Right cardiac atrium (tissue), 5 donors: ENCODE measurements at regions not wholly inside any gene's neighbourhood (a gene's known extent, or its start where the extent isn't known, plus 50 kb on each side); places are given as distances from the start of the nearest gene placed in this dataset.
A peak's percentile ranks its signal among the peaks of the same experiment; 100 is the strongest.
"Not testable (repeated sequence)": the region's sequence is repeated elsewhere in the genome, so short reads cannot be mapped to it uniquely, and the experiment has no call there.

ENCODE experiments used
- ATAC-seq, 2 donors: fragments of 200-7000 bp; cut with Tn5 transposase; one replicate each; pipeline versions ENCODE4 v1.8.0 to v1.9.1; 2020; ENCODE audit warnings: moderate library complexity in 2 of 2, mild to moderate bottlenecking in 1 of 2
- DNase-seq, 3 donors: peaks; one replicate each; pipeline ENCODE4 v3.0.0-alpha.2; 2020
- H3K27ac ChIP-seq: one replicate; pipeline ENCODE4 v1.5.1; 2013; ENCODE audit warnings: mild to moderate bottlenecking, low read length, control low read depth, moderate library complexity
- H3K27me3 ChIP-seq: one replicate; pipeline ENCODE4 v1.6.1; 2013; ENCODE audit not compliant: control insufficient read depth, insufficient read depth
- H3K4me1 ChIP-seq: one replicate; pipeline ENCODE4 v1.6.1; 2013; ENCODE audit warnings: low read length; ENCODE audit not compliant: control insufficient read depth, insufficient read depth
- H3K4me3 ChIP-seq: one replicate; pipeline ENCODE4 v1.5.1; 2013; ENCODE audit warnings: low read length, control low read depth
- H3K9me3 ChIP-seq: one replicate; pipeline ENCODE4 v1.6.1; 2013; ENCODE audit warnings: low read length; ENCODE audit not compliant: control insufficient read depth
- WGBS: extraction: QIAGEN DNeasy Blood & Tissue Kit; methylation state at CpG from one replicate; pipeline ENCODE4 v1.1.7; 2013; 5-methylcytosine and 5-hydroxymethylcytosine counted together
- intact Hi-C, 4 donors: fragments of 100-400 bp; cut with DNase I; formaldehyde crosslinking; loops; one replicate each; pipeline versions ENCODE4 v1.11.0 to v1.14.0; 2022 to 2023
- donor health status: healthy with polysubstance abuse.
- donor health status: DM: no; HTN: yes; CAD: no.
- donor health status: DM: no; HTN: no; CAD: no.
- donor health status: DM: no; HTN: yes; CAD: no; lungs with severe emphysema.
- donor health status: DM: yes; HTN: yes; CAD: no.

- WGBS = 86% methylated on average over 23 of the region's 23 CpGs
- DNase-seq = peak in 2 of 3 donors; percentile 2 to 16
- H3K4me1 ChIP-seq, H3K4me3 ChIP-seq, ATAC-seq, intact Hi-C loops, H3K9me3 ChIP-seq, H3K27ac ChIP-seq, H3K27me3 ChIP-seq: not testable (repeated sequence)
Observed at GRCh38 chrX:83749736-83750135, 111.2 kb upstream of the CYLC1 start.

GRCh38 chrX:83750451-83750850 lies 110.5 kb upstream of the CYLC1 start:
- H3K27ac ChIP-seq, H3K27me3 ChIP-seq, ATAC-seq, intact Hi-C loops, H3K9me3 ChIP-seq, H3K4me1 ChIP-seq, H3K4me3 ChIP-seq: not testable (repeated sequence)
- peak in 2 of 3 donors; percentile 1 to 9 for DNase-seq
- WGBS = 89% methylated on average over 11 of the region's 15 CpGs

GRCh38 chrX:83759872-83760271 lies 101.1 kb upstream of the CYLC1 start:
- Histone ChIP-seq H3K27me3 (no peaks in the 10 kb centered on the region), H3K9me3 (no peaks in the 10 kb centered on the region), H3K4me1 (no peaks in the 10 kb centered on the region), H3K4me3 (no peak overlapping the region), H3K27ac (no peak overlapping the region)
- intact Hi-C loops = no loop called here
- 3% methylated on average over 1 of the region's 1 CpG for WGBS
- ATAC-seq = no peak
- no peak for DNase-seq

- 42% methylated on average over 1 of the region's 1 CpG for WGBS
- Histone ChIP-seq H3K4me1 (no peaks in the 10 kb centered on the region), H3K27me3 (no peaks in the 10 kb centered on the region), H3K27ac (no peak overlapping the region), H3K4me3 (no peak overlapping the region), H3K9me3 (no peaks in the 10 kb centered on the region)
- no peak for DNase-seq
- ATAC-seq = no peak
- intact Hi-C loops = no loop called here
Observed at GRCh38 chrX:83771664-83772063, 89.3 kb upstream of the CYLC1 start.
